Liver (tissue), 3 donors: ENCODE measurements at regions not wholly inside any gene's neighbourhood (a gene's known extent, or its start where the extent isn't known, plus 50 kb on each side); places are given as distances from the start of the nearest gene placed in this dataset.

Source experiments
- FOXA1 ChIP-seq: IDR thresholded peaks from 2 replicates; pipeline ENCODE4 v1.6.1; 2016; ENCODE audit warnings: antibody characterized with exemption
- GABPA ChIP-seq, 2 donors: IDR thresholded peaks in 1 of 2; conservative IDR thresholded peaks in 1 of 2; 2 replicates each; pipeline ENCODE4 v1.6.1; 2016; ENCODE audit warnings: antibody characterized with exemption in 2 of 2, mild to moderate bottlenecking in 1 of 2, moderate library complexity in 1 of 2
- RAD21 ChIP-seq, 2 donors: IDR thresholded peaks; 2 replicates each; pipeline ENCODE4 v1.6.1; 2016; ENCODE audit warnings: antibody characterized with exemption in 2 of 2, mild to moderate bottlenecking in 2 of 2
- RXRA ChIP-seq, 2 donors: IDR thresholded peaks; 2 replicates each; pipeline ENCODE4 v1.6.1; 2017 to 2018; ENCODE audit warnings: antibody characterized with exemption in 2 of 2, mild to moderate bottlenecking in 1 of 2
- TF ChIP-seq, protein P1 (sequence below): fragments of 150-350 bp; IDR thresholded peaks from 2 replicates; pipeline ENCODE4 v1.5.1; 2017; ENCODE audit warnings: improper control_type of control experiment, low read depth, low read length; ENCODE audit not compliant: missing input control
- donor health status: healthy.
- donor health status: healthy.

DNA sequence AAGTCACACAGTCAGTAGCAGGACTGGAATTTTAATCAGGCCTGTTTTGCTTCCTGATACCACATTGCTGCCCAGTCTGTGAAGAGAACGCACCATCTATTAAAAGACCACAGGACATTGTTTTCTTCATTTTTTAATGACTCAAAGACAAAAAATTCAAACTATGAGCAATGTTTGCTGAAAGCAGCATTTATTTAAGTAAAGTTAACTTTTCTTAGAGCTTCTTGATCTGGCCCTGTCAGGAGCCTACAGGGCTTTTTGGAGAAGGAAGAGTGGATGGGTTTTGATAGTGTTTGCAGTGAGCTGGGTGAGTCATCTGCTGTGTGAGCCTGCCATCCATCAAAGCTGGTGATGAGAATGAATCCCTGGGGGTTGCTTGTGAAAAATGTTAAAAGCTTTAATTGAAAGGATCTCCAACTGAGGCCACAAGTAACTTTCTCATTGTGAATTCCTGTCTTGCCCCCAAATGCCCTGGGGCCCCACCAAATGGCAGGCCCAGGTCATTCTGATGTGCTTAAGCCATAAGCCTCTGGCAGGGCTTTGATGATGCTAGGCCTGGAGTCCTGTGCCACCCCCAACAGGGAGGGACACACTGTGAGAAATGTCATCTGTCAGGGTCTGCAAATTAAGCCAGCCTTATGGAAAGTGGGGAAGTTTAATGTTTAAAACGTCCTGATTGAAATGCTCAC, 136.2 kb upstream of the PFN2 start:
- TF ChIP-seq RXRA (IDR thresholded peaks at IDR 0.05) (no peak), GABPA (IDR thresholded peaks at IDR 0.05 in 1 of 2, conservative IDR thresholded peaks at IDR 0.05 in 1 of 2) (no peak), RAD21 (IDR thresholded peaks at IDR 0.05) (no peak), FOXA1 (no peak)
- TF ChIP-seq, protein P1, sequence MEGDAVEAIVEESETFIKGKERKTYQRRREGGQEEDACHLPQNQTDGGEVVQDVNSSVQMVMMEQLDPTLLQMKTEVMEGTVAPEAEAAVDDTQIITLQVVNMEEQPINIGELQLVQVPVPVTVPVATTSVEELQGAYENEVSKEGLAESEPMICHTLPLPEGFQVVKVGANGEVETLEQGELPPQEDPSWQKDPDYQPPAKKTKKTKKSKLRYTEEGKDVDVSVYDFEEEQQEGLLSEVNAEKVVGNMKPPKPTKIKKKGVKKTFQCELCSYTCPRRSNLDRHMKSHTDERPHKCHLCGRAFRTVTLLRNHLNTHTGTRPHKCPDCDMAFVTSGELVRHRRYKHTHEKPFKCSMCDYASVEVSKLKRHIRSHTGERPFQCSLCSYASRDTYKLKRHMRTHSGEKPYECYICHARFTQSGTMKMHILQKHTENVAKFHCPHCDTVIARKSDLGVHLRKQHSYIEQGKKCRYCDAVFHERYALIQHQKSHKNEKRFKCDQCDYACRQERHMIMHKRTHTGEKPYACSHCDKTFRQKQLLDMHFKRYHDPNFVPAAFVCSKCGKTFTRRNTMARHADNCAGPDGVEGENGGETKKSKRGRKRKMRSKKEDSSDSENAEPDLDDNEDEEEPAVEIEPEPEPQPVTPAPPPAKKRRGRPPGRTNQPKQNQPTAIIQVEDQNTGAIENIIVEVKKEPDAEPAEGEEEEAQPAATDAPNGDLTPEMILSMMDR: no peak
